CD14-positive monocyte (primary cell): ENCODE measurements at regions not wholly inside any gene's neighbourhood (a gene's known extent, or its start where the extent isn't known, plus 50 kb on each side); places are given as distances from the start of the nearest gene placed in this dataset.

Experiments
- DNase-seq, 3 donors: peaks; one replicate each; pipeline ENCODE4 v3.0.0-alpha.2; 2011 to 2022
- H2AFZ ChIP-seq: 2 replicates; pipeline ENCODE4 v1.6.0; 2012; ENCODE audit warnings: mild to moderate bottlenecking, low read depth, low read length, inconsistent platforms; ENCODE audit not compliant: insufficient read depth, poor library complexity, severe bottlenecking
- H3K27ac ChIP-seq, 2 donors: 1 replicate in 1 of 2; 2 replicates in 1 of 2; pipeline ENCODE4 v1.5.1; 2012 to 2013; ENCODE audit warnings: low read length in 2 of 2, control low read depth in 1 of 2, inconsistent platforms in 1 of 2, low read depth in 1 of 2, mild to moderate bottlenecking in 1 of 2
- H3K27me3 ChIP-seq, 2 donors: one replicate each; pipeline versions ENCODE4 v1.6.0 to v1.6.1; 2011 to 2013; ENCODE audit warnings: low read length in 2 of 2; ENCODE audit not compliant: control insufficient read depth in 2 of 2, insufficient read depth in 2 of 2
- H3K36me3 ChIP-seq, 2 donors: replicated peaks in 1 of 2; 1 replicate in 1 of 2; 2 replicates in 1 of 2; pipeline versions ENCODE4 v1.5.1 to v1.6.1; 2012 to 2013; ENCODE audit warnings: low read length in 2 of 2, control low read depth in 1 of 2, inconsistent platforms in 1 of 2, mild to moderate bottlenecking in 1 of 2; ENCODE audit not compliant: insufficient read depth in 2 of 2, control insufficient read depth in 1 of 2
- H3K4me1 ChIP-seq, 2 donors: 1 replicate in 1 of 2; 2 replicates in 1 of 2; pipeline versions ENCODE4 v1.5.1 to v1.6.1; 2012 to 2013; ENCODE audit warnings: low read length in 2 of 2, control low read depth in 1 of 2, inconsistent platforms in 1 of 2, mild to moderate bottlenecking in 1 of 2, moderate library complexity in 1 of 2; ENCODE audit not compliant: insufficient read depth in 2 of 2, control insufficient read depth in 1 of 2
- H3K4me2 ChIP-seq: replicated peaks from 2 replicates; pipeline ENCODE3; 2012; ENCODE audit warnings: low read length, moderate library complexity, mild to moderate bottlenecking; ENCODE audit not compliant: poor library complexity, severe bottlenecking; ENCODE audit errors: extremely low read depth
- H3K4me3 ChIP-seq, 3 experiments: fragments of 200-600 bp in 1 of 3; sonication (generic) in 1 of 3; replicated peaks in 1 of 3; 1 replicate in 2 of 3; 2 replicates in 1 of 3; pipeline ENCODE4 v1.5.1; 2011 to 2013; ENCODE audit warnings: low read length in 3 of 3, mild to moderate bottlenecking in 3 of 3, control low read depth in 2 of 3, low read depth in 2 of 3, inconsistent platforms in 1 of 3, moderate library complexity in 1 of 3
- H3K79me2 ChIP-seq: 2 replicates; pipeline ENCODE4 v1.6.0; 2012; ENCODE audit warnings: mild to moderate bottlenecking, control low read depth, inconsistent platforms, low read length, moderate library complexity; ENCODE audit not compliant: insufficient read depth
- H3K9ac ChIP-seq: 2 replicates; pipeline ENCODE4 v1.6.0; 2017; ENCODE audit warnings: low read length, mild to moderate bottlenecking; ENCODE audit not compliant: insufficient read depth, poor library complexity, severe bottlenecking
- H3K9me3 ChIP-seq, 2 donors: replicated peaks in 1 of 2; 1 replicate in 1 of 2; 2 replicates in 1 of 2; pipeline versions ENCODE4 v1.5.1 to v1.6.1; 2012 to 2013; ENCODE audit warnings: low read length in 2 of 2, control low read depth in 1 of 2; ENCODE audit not compliant: control insufficient read depth in 1 of 2, insufficient read depth in 1 of 2
- H4K20me1 ChIP-seq: 2 replicates; pipeline ENCODE4 v1.6.0; 2012; ENCODE audit warnings: mild to moderate bottlenecking, low read length, control low read depth, moderate library complexity; ENCODE audit not compliant: insufficient read depth
- H3K27ac Mint-ChIP-seq, 7 donors: one replicate each; pipeline ENCODE4 v1.8.0; 2020; ENCODE audit warnings: mild to moderate bottlenecking in 7 of 7, mixed read lengths in 7 of 7, moderate library complexity in 6 of 7, inconsistent platforms in 2 of 7
- H3K27me3 Mint-ChIP-seq, 3 donors: one replicate each; pipeline ENCODE4 v1.8.0; 2021 to 2022; ENCODE audit warnings: low read depth in 3 of 3, mild to moderate bottlenecking in 3 of 3, mixed read lengths in 3 of 3, moderate library complexity in 3 of 3, inconsistent platforms in 1 of 3
- H3K36me3 Mint-ChIP-seq, 2 donors: one replicate each; pipeline ENCODE4 v1.8.0; 2020; ENCODE audit warnings: mixed read lengths in 2 of 2, inconsistent platforms in 1 of 2, mild to moderate bottlenecking in 1 of 2
- H3K4me1 Mint-ChIP-seq: one replicate; pipeline ENCODE4 v1.8.0; 2020; ENCODE audit warnings: mild to moderate bottlenecking, mixed read lengths
- H3K4me3 Mint-ChIP-seq, 2 donors: one replicate each; pipeline ENCODE4 v1.8.0; 2020; ENCODE audit warnings: mild to moderate bottlenecking in 2 of 2, mixed read lengths in 2 of 2, moderate library complexity in 1 of 2
- H3K9me3 Mint-ChIP-seq, 7 donors: one replicate each; pipeline ENCODE4 v1.8.0; 2020 to 2022; ENCODE audit warnings: mixed read lengths in 7 of 7, mild to moderate bottlenecking in 6 of 7, moderate library complexity in 6 of 7, inconsistent platforms in 2 of 7
- CTCF ChIP-seq: fragments of 200-600 bp; IDR thresholded peaks from one replicate; pipeline ENCODE4 v1.8.0; 2022; ENCODE audit warnings: antibody characterized with exemption, mild to moderate bottlenecking
- WGBS: methylation state at CpG from one replicate; pipeline ENCODE4 v1.1.5; 2013; ENCODE audit warnings: missing lambda C conversion rate; ENCODE audit not compliant: insufficient coverage; 5-methylcytosine and 5-hydroxymethylcytosine counted together
- intact Hi-C, 2 donors: fragments of 100-400 bp; cut with micrococcal nuclease; formaldehyde crosslinking; loops; one replicate each; pipeline versions ENCODE4 v1.15.0 to v1.15.1; 2023

- Histone ChIP-seq H3K4me1 (no peaks in the 10 kb centered on the region), H2AFZ (no peak overlapping the region), H3K9me3 (no peaks in the 10 kb centered on the region), H4K20me1 (no peaks in the 10 kb centered on the region), H3K27ac (no peak overlapping the region), H3K27me3 (no peaks in the 10 kb centered on the region), H3K4me3 (no peak overlapping the region), H3K9ac (no peak overlapping the region), H3K79me2 (no peaks in the 10 kb centered on the region), H3K36me3 (no peaks in the 10 kb centered on the region), H3K4me2 (no peak overlapping the region)
- no peaks in the 10 kb centered on the region for H3K27me3 Mint-ChIP-seq
- no CpG with 5 or more reads among the region's 1 CpG for WGBS
- no peaks in the 10 kb centered on the region for H3K36me3 Mint-ChIP-seq
- H3K4me3 Mint-ChIP-seq: no peak overlapping the region
- DNase-seq: no peak
- H3K27ac Mint-ChIP-seq: no peak overlapping the region
- TF ChIP-seq CTCF: no peak
- intact Hi-C loops: no loop called here
- peaks cover 0 to 4% (median 2%) of the 10 kb centered on the region in 7 donors for H3K9me3 Mint-ChIP-seq
- no peaks in the 10 kb centered on the region for H3K4me1 Mint-ChIP-seq
Measured at GRCh38 chr13:97712770-97713169, 240.7 kb upstream of the IPO5 start.

GRCh38 chr13:97715763-97716162, 237.7 kb upstream of the IPO5 start:
- Mint-ChIP-seq H3K9me3 (peaks cover 0 to 3% (median 0%) of the 10 kb centered on the region in 7 donors), H3K27ac (no peak overlapping the region), H3K36me3 (no peaks in the 10 kb centered on the region), H3K4me3 (no peak overlapping the region), H3K27me3 (no peaks in the 10 kb centered on the region), H3K4me1 (no peaks in the 10 kb centered on the region)
- Histone ChIP-seq H3K9ac (no peak overlapping the region), H3K4me3 (no peak overlapping the region), H3K27ac (no peak overlapping the region), H3K27me3 (no peaks in the 10 kb centered on the region), H2AFZ (no peak overlapping the region), H3K4me1 (no peaks in the 10 kb centered on the region), H3K36me3 (no peaks in the 10 kb centered on the region), H3K4me2 (no peak overlapping the region), H3K9me3 (no peaks in the 10 kb centered on the region), H3K79me2 (no peaks in the 10 kb centered on the region), H4K20me1 (no peaks in the 10 kb centered on the region)
- TF ChIP-seq CTCF: no peak
- DNase-seq: no peak
- intact Hi-C loops: no loop called here
